MM.1S (cell line): ENCODE measurements at regions not wholly inside any gene's neighbourhood (a gene's known extent, or its start where the extent isn't known, plus 50 kb on each side); places are given as distances from the start of the nearest gene placed in this dataset.

Source experiments
- EZH2 ChIP-seq: fragments of 300-600 bp; sonication (generic); optimal IDR thresholded peaks from 2 replicates; pipeline ENCODE3; 2017; ENCODE audit warnings: low read depth, mild to moderate bottlenecking, antibody characterized with exemption, low read length, mixed read lengths
- TF ChIP-seq, protein P1 (sequence below): fragments of 300-600 bp; sonication (generic); IDR thresholded peaks from 2 replicates; pipeline ENCODE4 v1.5.1; 2016; ENCODE audit warnings: antibody characterized with exemption, low read length, mixed read lengths

DNA sequence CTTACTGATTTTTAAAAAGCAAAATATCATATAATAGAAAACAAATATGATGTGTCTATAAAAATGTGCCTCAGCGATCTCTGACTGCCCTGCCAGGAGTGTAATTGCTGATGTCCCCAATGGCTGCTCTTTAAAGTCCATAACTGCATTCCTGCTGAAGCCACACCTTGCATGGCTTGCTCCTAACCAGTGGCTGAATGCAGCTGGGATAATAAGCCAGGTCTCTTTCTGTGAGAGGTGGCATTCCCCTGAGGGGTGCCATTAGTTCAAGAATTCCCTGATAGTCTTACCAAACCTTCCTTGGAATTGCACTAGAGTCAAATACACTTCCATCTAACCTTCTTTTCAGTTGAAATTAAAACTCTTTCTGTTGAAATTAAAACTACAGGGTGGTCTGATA is 125.8 kb upstream of the ZNF804A start:
- TF ChIP-seq, protein P1, sequence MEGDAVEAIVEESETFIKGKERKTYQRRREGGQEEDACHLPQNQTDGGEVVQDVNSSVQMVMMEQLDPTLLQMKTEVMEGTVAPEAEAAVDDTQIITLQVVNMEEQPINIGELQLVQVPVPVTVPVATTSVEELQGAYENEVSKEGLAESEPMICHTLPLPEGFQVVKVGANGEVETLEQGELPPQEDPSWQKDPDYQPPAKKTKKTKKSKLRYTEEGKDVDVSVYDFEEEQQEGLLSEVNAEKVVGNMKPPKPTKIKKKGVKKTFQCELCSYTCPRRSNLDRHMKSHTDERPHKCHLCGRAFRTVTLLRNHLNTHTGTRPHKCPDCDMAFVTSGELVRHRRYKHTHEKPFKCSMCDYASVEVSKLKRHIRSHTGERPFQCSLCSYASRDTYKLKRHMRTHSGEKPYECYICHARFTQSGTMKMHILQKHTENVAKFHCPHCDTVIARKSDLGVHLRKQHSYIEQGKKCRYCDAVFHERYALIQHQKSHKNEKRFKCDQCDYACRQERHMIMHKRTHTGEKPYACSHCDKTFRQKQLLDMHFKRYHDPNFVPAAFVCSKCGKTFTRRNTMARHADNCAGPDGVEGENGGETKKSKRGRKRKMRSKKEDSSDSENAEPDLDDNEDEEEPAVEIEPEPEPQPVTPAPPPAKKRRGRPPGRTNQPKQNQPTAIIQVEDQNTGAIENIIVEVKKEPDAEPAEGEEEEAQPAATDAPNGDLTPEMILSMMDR: no peak
- TF ChIP-seq EZH2: no peak
